HepG2 (cell line): ENCODE measurements at regions not wholly inside any gene's neighbourhood (a gene's known extent, or its start where the extent isn't known, plus 50 kb on each side); places are given as distances from the start of the nearest gene placed in this dataset.

Experiments
- ATAC-seq: fragments of 200-7000 bp; cut with Tn5 transposase; 3 replicates; pipeline ENCODE4 v1.9.1; 2020; ENCODE audit warnings: mild to moderate bottlenecking, moderate library complexity
- BruUV-seq: library from RNA; stranded (reverse); fragments of 400-500 nt; replicated peaks from 2 replicates; lab custom pipeline; 2021; lab: Mats Ljungman, UMichigan
- CTCF ChIA-PET: fragments of 300-600 bp; formaldehyde crosslinking; extraction: SDS; loops from one replicate; lab custom pipeline; 2021; ENCODE audit warnings: low total read pairs, inconsistent platforms, low intra/inter-chr PET ratio; lab: Yijun Ruan, JAX
- POLR2A ChIA-PET: fragments of 350-600 bp; sonication (Branson Sonifier 250); formaldehyde crosslinking; loops from one replicate; lab custom pipeline; 2020; ENCODE audit warnings: antibody characterized with exemption, inconsistent platforms; lab: Yijun Ruan, JAX
- DNase-seq: peaks from one replicate; pipeline ENCODE4 v3.0.0-alpha.2; 2015; ENCODE audit warnings: low spot score
- FAIRE-seq: peaks from 3 replicates; lab custom pipeline; 2011; peaks lifted over from hg19 to GRCh38; lab: Jason Lieb, UNC
- H2AFZ ChIP-seq: one replicate; pipeline ENCODE4 v1.6.1; 2011; ENCODE audit warnings: low read length, inconsistent platforms
- H3K27ac ChIP-seq: fragments of 300-600 bp; 3 replicates; pipeline ENCODE4 v1.8.0; 2011; ENCODE audit warnings: mixed run types, mild to moderate bottlenecking, mixed read lengths, low read length, inconsistent platforms; ENCODE audit not compliant: insufficient read depth; ENCODE audit errors: extremely low read length
- H3K27me3 ChIP-seq, 2 experiments: fragments of 200-600 bp in 1 of 2; 2 replicates in 1 of 2; 3 replicates in 1 of 2; pipeline versions ENCODE4 v1.6.0 to v1.8.0; 2011; ENCODE audit warnings: low read length in 2 of 2, mild to moderate bottlenecking in 2 of 2, moderate library complexity in 2 of 2, inconsistent platforms in 1 of 2; ENCODE audit not compliant: insufficient read depth in 2 of 2, control insufficient read depth in 1 of 2
- H3K36me3 ChIP-seq, 2 experiments: fragments of 200-600 bp in 1 of 2; replicated peaks in 1 of 2; 2 replicates in 1 of 2; 3 replicates in 1 of 2; pipeline versions ENCODE4 v1.5.1 to v1.8.0; 2011; ENCODE audit warnings: low read length in 2 of 2, inconsistent platforms in 1 of 2; ENCODE audit not compliant: insufficient read depth in 2 of 2, control insufficient read depth in 1 of 2
- H3K4me1 ChIP-seq: 2 replicates; pipeline ENCODE4 v1.5.1; 2012; ENCODE audit warnings: low read length, inconsistent platforms; ENCODE audit not compliant: insufficient read depth
- H3K4me2 ChIP-seq: 2 replicates; pipeline ENCODE4 v1.6.0; 2011; ENCODE audit warnings: low read depth, low read length, inconsistent platforms
- H3K4me3 ChIP-seq, 3 experiments: fragments of 200-600 bp in 1 of 3; sonication (generic), shearing (Covaris generic) in 1 of 3; replicated peaks in 1 of 3; 2 replicates each; pipeline ENCODE4 v1.5.1; 2011 to 2016; ENCODE audit warnings: low read length in 3 of 3, inconsistent platforms in 2 of 3, low read depth in 2 of 3, mild to moderate bottlenecking in 2 of 3, control low read depth in 1 of 3, mixed read lengths in 1 of 3; ENCODE audit not compliant: insufficient read depth in 1 of 3
- H3K79me2 ChIP-seq: one replicate; pipeline ENCODE4 v1.6.1; 2011; ENCODE audit warnings: low read length, inconsistent platforms; ENCODE audit not compliant: insufficient read depth
- H3K9ac ChIP-seq: 2 replicates; pipeline ENCODE4 v1.6.0; 2011; ENCODE audit warnings: mild to moderate bottlenecking, low read depth, low read length, inconsistent platforms; ENCODE audit not compliant: insufficient read depth
- H3K9me3 ChIP-seq: 2 replicates; pipeline ENCODE4 v1.5.1; 2012; ENCODE audit warnings: mild to moderate bottlenecking, low read length
- H4K20me1 ChIP-seq: 2 replicates; pipeline ENCODE4 v1.6.0; 2011; ENCODE audit warnings: inconsistent platforms, mild to moderate bottlenecking, low read length, moderate library complexity; ENCODE audit not compliant: insufficient read depth
- CREM ChIP-seq, 2 experiments: sonication (generic) in 1 of 2; formaldehyde crosslinking in 1 of 2; IDR thresholded peaks; 2 replicates each; pipeline versions ENCODE4 v1.4.0 to v1.6.1; 2016 to 2020; ENCODE audit warnings: antibody characterized with exemption in 1 of 2, mild to moderate bottlenecking in 1 of 2, missing genetic modification reagents in 1 of 2
- EZH2 ChIP-seq: conservative IDR thresholded peaks from 2 replicates; pipeline ENCODE4 v1.6.1; 2012; ENCODE audit warnings: mild to moderate bottlenecking, low read depth, low read length, moderate library complexity
- FOXM1 ChIP-seq: sonication (generic); formaldehyde crosslinking; IDR thresholded peaks from 2 replicates; pipeline ENCODE4 v1.5.0; 2020; ENCODE audit warnings: missing genetic modification reagents
- ZNF484 ChIP-seq: sonication (generic); formaldehyde crosslinking; IDR thresholded peaks from 2 replicates; pipeline ENCODE4 v1.5.1; 2020; ENCODE audit warnings: mild to moderate bottlenecking, low read depth, missing genetic modification reagents, borderline replicate concordance
- ZNF547 ChIP-seq: sonication (generic); formaldehyde crosslinking; IDR thresholded peaks from 2 replicates; pipeline ENCODE4 v1.5.1; 2020; ENCODE audit warnings: mild to moderate bottlenecking, missing genetic modification reagents
- ZNF598 ChIP-seq: sonication (generic); formaldehyde crosslinking; IDR thresholded peaks from 2 replicates; pipeline ENCODE4 v1.5.1; 2020; ENCODE audit warnings: mild to moderate bottlenecking, missing genetic modification reagents, borderline replicate concordance
- ZNF670 ChIP-seq: sonication (generic); formaldehyde crosslinking; IDR thresholded peaks from 2 replicates; pipeline ENCODE4 v1.8.0; 2022; ENCODE audit warnings: mild to moderate bottlenecking, missing genetic modification reagents, borderline replicate concordance
- ZNF772 ChIP-seq: sonication (generic); formaldehyde crosslinking; IDR thresholded peaks from 2 replicates; pipeline ENCODE4 v1.5.0; 2020; ENCODE audit warnings: mild to moderate bottlenecking, missing genetic modification reagents
- ZSCAN9 ChIP-seq: IDR thresholded peaks from 2 replicates; pipeline ENCODE4 v1.6.1; 2016; ENCODE audit warnings: borderline replicate concordance
- WGBS: methylation state at CpG from one replicate; pipeline ENCODE4 v1.1.6; 2017; ENCODE audit warnings: low lambda C conversion rate; 5-methylcytosine and 5-hydroxymethylcytosine counted together
- in situ Hi-C: cut with HindIII; loops from 2 replicates; pipeline ENCODE4 v1.10.0; 2017; ENCODE audit warnings: low pct_unique_long_range_greater_than_20kb; ENCODE audit not compliant: extremely low pct_ligation_motif_present
- intact Hi-C: fragments of 100-400 bp; cut with micrococcal nuclease; formaldehyde crosslinking; loops from one replicate; pipeline ENCODE4 v1.10.0; 2022; ENCODE audit not compliant: unreplicated experiment
- TF ChIP-seq, protein P1 (sequence below): sonication (generic); formaldehyde crosslinking; IDR thresholded peaks from 2 replicates; pipeline ENCODE4 v1.5.1; 2020; ENCODE audit warnings: missing genetic modification reagents, mild to moderate bottlenecking, borderline replicate concordance
- TF ChIP-seq, protein P2 (sequence below): IDR thresholded peaks from 2 replicates; pipeline ENCODE4 v1.4.0; 2020; ENCODE audit warnings: mild to moderate bottlenecking, missing genetic modification reagents
- TF ChIP-seq, protein P3 (sequence below), 2 experiments: sonication (generic) in 1 of 2; formaldehyde crosslinking in 1 of 2; IDR thresholded peaks; 2 replicates each; pipeline versions ENCODE4 v1.5.1 to v1.6.1; 2011 to 2020; ENCODE audit warnings: borderline replicate concordance in 1 of 2, low read depth in 1 of 2, low read length in 1 of 2, mild to moderate bottlenecking in 1 of 2, missing genetic modification reagents in 1 of 2, moderate library complexity in 1 of 2

DNA sequence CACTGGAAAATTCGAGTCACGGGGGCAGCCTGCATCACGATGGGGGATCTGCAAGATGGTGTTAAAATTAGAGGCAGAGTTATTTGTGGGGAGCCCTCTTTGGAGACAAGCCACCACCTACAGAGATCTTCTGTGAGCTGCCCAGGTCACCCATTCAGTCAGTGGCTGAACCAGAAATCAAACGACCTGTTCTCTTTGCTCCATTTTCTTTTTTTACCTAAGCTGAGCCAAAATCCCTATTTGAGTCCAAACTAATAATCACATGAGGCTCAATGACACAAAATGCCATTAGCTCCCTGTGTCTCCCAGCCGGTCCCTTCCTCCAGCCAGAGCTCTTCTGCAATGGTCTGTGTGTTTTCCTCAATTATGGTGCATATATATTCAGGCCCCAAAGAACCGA is 394.2 kb downstream of the AGTPBP1 start:
- Histone ChIP-seq H4K20me1 (no peaks in the 10 kb centered on the region), H3K36me3 (no peaks in the 10 kb centered on the region), H3K27me3 (peaks cover 0 to 3% of the 10 kb centered on the region in 2 experiments; a peak in 2 of 5 replicates), H3K4me3 (no peak overlapping the region), H3K9me3 (no peaks in the 10 kb centered on the region), H3K4me2 (no peak overlapping the region), H3K4me1 (no peaks in the 10 kb centered on the region), H2AFZ (no peak overlapping the region), H3K9ac (no peak overlapping the region), H3K27ac (no peak overlapping the region), H3K79me2 (no peaks in the 10 kb centered on the region)
- DNase-seq (no peak), FAIRE-seq (no peak), ATAC-seq (no peak)
- CTCF ChIA-PET = no interaction called here
- in situ Hi-C loops = no loop called here
- POLR2A ChIA-PET = no interaction called here
- no TSS peak for BruUV-seq
- WGBS = 6% methylated on average over 6 of the region's 6 CpGs
- intact Hi-C loops = no loop called here
- no peak for TF ChIP-seq ZNF598 (CRISPR knock-in tag)
- TF ChIP-seq ZNF670 (CRISPR knock-in tag) = no peak
- TF ChIP-seq ZSCAN9 (CRISPR knock-in tag) = no peak
- TF ChIP-seq FOXM1 (CRISPR knock-in tag) = no peak
- TF ChIP-seq EZH2 = no peak
- TF ChIP-seq ZNF547 (CRISPR knock-in tag) = no peak
- TF ChIP-seq, protein P1, sequence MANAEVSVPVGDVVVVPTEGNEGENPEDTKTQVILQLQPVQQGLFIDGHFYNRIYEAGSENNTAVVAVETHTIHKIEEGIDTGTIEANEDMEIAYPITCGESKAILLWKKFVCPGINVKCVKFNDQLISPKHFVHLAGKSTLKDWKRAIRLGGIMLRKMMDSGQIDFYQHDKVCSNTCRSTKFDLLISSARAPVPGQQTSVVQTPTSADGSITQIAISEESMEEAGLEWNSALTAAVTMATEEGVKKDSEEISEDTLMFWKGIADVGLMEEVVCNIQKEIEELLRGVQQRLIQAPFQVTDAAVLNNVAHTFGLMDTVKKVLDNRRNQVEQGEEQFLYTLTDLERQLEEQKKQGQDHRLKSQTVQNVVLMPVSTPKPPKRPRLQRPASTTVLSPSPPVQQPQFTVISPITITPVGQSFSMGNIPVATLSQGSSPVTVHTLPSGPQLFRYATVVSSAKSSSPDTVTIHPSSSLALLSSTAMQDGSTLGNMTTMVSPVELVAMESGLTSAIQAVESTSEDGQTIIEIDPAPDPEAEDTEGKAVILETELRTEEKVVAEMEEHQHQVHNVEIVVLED (CRISPR knock-in tag) = no peak
- TF ChIP-seq, protein P2, sequence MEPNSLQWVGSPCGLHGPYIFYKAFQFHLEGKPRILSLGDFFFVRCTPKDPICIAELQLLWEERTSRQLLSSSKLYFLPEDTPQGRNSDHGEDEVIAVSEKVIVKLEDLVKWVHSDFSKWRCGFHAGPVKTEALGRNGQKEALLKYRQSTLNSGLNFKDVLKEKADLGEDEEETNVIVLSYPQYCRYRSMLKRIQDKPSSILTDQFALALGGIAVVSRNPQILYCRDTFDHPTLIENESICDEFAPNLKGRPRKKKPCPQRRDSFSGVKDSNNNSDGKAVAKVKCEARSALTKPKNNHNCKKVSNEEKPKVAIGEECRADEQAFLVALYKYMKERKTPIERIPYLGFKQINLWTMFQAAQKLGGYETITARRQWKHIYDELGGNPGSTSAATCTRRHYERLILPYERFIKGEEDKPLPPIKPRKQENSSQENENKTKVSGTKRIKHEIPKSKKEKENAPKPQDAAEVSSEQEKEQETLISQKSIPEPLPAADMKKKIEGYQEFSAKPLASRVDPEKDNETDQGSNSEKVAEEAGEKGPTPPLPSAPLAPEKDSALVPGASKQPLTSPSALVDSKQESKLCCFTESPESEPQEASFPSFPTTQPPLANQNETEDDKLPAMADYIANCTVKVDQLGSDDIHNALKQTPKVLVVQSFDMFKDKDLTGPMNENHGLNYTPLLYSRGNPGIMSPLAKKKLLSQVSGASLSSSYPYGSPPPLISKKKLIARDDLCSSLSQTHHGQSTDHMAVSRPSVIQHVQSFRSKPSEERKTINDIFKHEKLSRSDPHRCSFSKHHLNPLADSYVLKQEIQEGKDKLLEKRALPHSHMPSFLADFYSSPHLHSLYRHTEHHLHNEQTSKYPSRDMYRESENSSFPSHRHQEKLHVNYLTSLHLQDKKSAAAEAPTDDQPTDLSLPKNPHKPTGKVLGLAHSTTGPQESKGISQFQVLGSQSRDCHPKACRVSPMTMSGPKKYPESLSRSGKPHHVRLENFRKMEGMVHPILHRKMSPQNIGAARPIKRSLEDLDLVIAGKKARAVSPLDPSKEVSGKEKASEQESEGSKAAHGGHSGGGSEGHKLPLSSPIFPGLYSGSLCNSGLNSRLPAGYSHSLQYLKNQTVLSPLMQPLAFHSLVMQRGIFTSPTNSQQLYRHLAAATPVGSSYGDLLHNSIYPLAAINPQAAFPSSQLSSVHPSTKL (CRISPR knock-in tag) = no peak
- no peak for TF ChIP-seq ZNF484 (CRISPR knock-in tag)
- TF ChIP-seq, protein P3, sequence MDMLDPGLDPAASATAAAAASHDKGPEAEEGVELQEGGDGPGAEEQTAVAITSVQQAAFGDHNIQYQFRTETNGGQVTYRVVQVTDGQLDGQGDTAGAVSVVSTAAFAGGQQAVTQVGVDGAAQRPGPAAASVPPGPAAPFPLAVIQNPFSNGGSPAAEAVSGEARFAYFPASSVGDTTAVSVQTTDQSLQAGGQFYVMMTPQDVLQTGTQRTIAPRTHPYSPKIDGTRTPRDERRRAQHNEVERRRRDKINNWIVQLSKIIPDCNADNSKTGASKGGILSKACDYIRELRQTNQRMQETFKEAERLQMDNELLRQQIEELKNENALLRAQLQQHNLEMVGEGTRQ (IDR thresholded peaks at IDR 0.05; ENCODE audit: low read depth, low read length) = no peak
- TF ChIP-seq, protein P3 (CRISPR knock-in tag; IDR thresholded peaks at IDR 0.05; ENCODE audit: borderline replicate concordance) = no peak
- no peak for TF ChIP-seq ZNF772 (CRISPR knock-in tag)
- TF ChIP-seq CREM (IDR thresholded peaks at IDR 0.05) = no peak
- no peak for TF ChIP-seq CREM (CRISPR knock-in tag; IDR thresholded peaks at IDR 0.05)
